Caco-2 (cell line): ENCODE measurements at regions not wholly inside any gene's neighbourhood (a gene's known extent, or its start where the extent isn't known, plus 50 kb on each side); places are given as distances from the start of the nearest gene placed in this dataset.

Experiments
- BruUV-seq: library from RNA; stranded (reverse); fragments of 400-500 nt; replicated peaks from 2 replicates; lab custom pipeline; 2021; lab: Mats Ljungman, UMichigan
- CTCF ChIA-PET: fragments of 300-600 bp; sonication (Branson Sonifier 250); formaldehyde crosslinking; loops from one replicate; lab custom pipeline; 2022; ENCODE audit warnings: antibody characterized with exemption; lab: Charles Lee
- POLR2A ChIA-PET: fragments of 300-600 bp; sonication (Branson Sonifier 250); formaldehyde crosslinking; loops from one replicate; lab custom pipeline; 2022; ENCODE audit warnings: antibody characterized with exemption; lab: Charles Lee
- DNase-seq, 2 experiments: peaks; one replicate each; pipeline versions ENCODE4 v3.0.0 to v3.0.0-alpha.2; 2020 to 2022
- H3K27me3 ChIP-seq: replicated peaks from 2 replicates; pipeline ENCODE4 v1.6.0; 2011; ENCODE audit warnings: low read length; ENCODE audit not compliant: control insufficient read depth, insufficient read depth
- H3K36me3 ChIP-seq: 2 replicates; pipeline ENCODE4 v1.5.1; 2011; ENCODE audit warnings: low read length; ENCODE audit not compliant: control insufficient read depth, insufficient read depth
- H3K4me1 ChIP-seq: fragments of 250-450 bp; sonication (Bioruptor Pico); 2 replicates; pipeline ENCODE4 v1.5.1; 2020; ENCODE audit warnings: mild to moderate bottlenecking
- H3K4me3 ChIP-seq: 2 replicates; pipeline ENCODE4 v1.5.1; 2011; ENCODE audit warnings: low read depth, mild to moderate bottlenecking, control low read depth, low read length
- H3K9me3 ChIP-seq: fragments of 250-450 bp; sonication (Bioruptor Pico); 2 replicates; pipeline ENCODE4 v1.5.1; 2020; ENCODE audit warnings: mild to moderate bottlenecking, moderate library complexity
- H3K27ac Mint-ChIP-seq: one replicate; pipeline ENCODE4 v1.8.0; 2022; ENCODE audit warnings: mixed read lengths; ENCODE audit not compliant: unreplicated experiment
- H3K27me3 Mint-ChIP-seq: one replicate; pipeline ENCODE4 v1.8.0; 2022; ENCODE audit warnings: mixed read lengths; ENCODE audit not compliant: insufficient read depth, unreplicated experiment
- H3K36me3 Mint-ChIP-seq: one replicate; pipeline ENCODE4 v1.8.0; 2022; ENCODE audit warnings: mild to moderate bottlenecking, mixed read lengths; ENCODE audit not compliant: insufficient read depth, unreplicated experiment
- H3K4me1 Mint-ChIP-seq: one replicate; pipeline ENCODE4 v1.8.0; 2022; ENCODE audit warnings: low read depth, mixed read lengths; ENCODE audit not compliant: unreplicated experiment
- H3K4me3 Mint-ChIP-seq: one replicate; pipeline ENCODE4 v1.8.0; 2022; ENCODE audit warnings: mild to moderate bottlenecking, moderate library complexity, mixed read lengths; ENCODE audit not compliant: unreplicated experiment
- H3K9me3 Mint-ChIP-seq: one replicate; pipeline ENCODE4 v1.8.0; 2022; ENCODE audit warnings: mixed read lengths; ENCODE audit not compliant: unreplicated experiment
- intact Hi-C: fragments of 100-400 bp; cut with micrococcal nuclease; formaldehyde crosslinking; loops from one replicate; pipeline ENCODE4 v1.10.0; 2022; ENCODE audit not compliant: unreplicated experiment
- TF ChIP-seq, protein P1 (sequence below), 2 experiments: fragments of 200-600 bp in 1 of 2; IDR thresholded peaks; 1 replicate in 1 of 2; 2 replicates in 1 of 2; pipeline versions ENCODE4 v1.5.1 to v1.8.0; 2011 to 2022; ENCODE audit warnings: antibody characterized with exemption in 1 of 2, control low read depth in 1 of 2, inconsistent platforms in 1 of 2, low read depth in 1 of 2, low read length in 1 of 2, mild to moderate bottlenecking in 1 of 2, moderate library complexity in 1 of 2; ENCODE audit not compliant: insufficient read depth in 1 of 2, severe bottlenecking in 1 of 2, unreplicated experiment in 1 of 2

DNA sequence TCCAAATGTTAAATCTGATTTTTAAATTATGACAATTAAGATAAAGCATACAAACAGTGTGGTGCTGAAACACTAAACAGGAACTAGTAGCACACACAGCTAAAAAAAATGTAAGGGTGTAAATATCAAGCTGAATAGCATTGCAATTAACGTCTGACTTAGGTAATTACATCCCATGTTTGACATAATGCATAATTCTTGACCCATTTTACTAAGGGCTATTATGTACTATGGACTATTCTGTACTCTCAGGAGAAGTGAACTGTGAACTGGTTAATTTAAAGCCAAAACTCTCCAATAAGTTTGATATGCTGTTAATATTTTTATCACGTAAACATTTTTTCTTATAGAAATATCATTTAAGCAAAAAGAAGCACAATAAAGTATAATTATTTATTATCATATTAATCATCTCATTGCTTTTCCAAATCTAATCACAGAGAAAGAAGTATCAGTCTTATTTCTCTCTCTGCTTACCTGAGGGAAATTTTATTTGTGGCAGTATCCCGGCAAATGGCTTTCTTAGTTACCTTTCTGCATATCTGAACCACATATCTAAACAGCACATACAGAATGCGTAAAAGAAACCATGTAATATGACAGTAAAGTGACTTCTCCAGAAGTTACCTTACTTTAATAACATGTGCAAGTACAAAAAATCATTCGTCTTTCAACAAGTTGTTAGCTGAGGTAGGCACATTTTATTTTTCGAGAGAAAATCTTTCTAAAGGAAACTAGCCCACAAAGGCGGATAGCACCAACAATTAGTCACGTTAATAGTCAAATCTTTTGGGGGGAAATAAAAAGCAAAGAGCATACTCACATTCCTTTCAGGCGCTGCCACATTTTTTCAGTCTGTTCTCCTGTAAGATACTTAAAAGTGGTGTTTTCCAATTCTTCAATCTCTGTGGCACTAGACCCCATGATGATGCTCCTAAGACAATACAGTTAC is 94.9 kb upstream of the PDE1A start:
- POLR2A ChIA-PET, result no interaction called here
- no peaks in the 10 kb centered on the region for H3K36me3 ChIP-seq
- Mint-ChIP-seq H3K36me3 (no peaks in the 10 kb centered on the region), H3K27ac (no peak overlapping the region), H3K4me1 (no peaks in the 10 kb centered on the region), H3K4me3 (no peak overlapping the region), H3K9me3 (no peaks in the 10 kb centered on the region), H3K27me3 (no peaks in the 10 kb centered on the region)
- H3K9me3 ChIP-seq, result no peaks in the 10 kb centered on the region
- no peak for DNase-seq
- H3K4me3 ChIP-seq, result no peak overlapping the region
- TF ChIP-seq, protein P1, sequence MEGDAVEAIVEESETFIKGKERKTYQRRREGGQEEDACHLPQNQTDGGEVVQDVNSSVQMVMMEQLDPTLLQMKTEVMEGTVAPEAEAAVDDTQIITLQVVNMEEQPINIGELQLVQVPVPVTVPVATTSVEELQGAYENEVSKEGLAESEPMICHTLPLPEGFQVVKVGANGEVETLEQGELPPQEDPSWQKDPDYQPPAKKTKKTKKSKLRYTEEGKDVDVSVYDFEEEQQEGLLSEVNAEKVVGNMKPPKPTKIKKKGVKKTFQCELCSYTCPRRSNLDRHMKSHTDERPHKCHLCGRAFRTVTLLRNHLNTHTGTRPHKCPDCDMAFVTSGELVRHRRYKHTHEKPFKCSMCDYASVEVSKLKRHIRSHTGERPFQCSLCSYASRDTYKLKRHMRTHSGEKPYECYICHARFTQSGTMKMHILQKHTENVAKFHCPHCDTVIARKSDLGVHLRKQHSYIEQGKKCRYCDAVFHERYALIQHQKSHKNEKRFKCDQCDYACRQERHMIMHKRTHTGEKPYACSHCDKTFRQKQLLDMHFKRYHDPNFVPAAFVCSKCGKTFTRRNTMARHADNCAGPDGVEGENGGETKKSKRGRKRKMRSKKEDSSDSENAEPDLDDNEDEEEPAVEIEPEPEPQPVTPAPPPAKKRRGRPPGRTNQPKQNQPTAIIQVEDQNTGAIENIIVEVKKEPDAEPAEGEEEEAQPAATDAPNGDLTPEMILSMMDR (IDR thresholded peaks at IDR 0.05; ENCODE audit: insufficient read depth in 1 of 2, low read depth in 1 of 2, low read length in 1 of 2, severe bottlenecking in 1 of 2, unreplicated experiment in 1 of 2), result no peak
- CTCF ChIA-PET, result no interaction called here
- no peaks in the 10 kb centered on the region for H3K4me1 ChIP-seq
- intact Hi-C loops, result no loop called here
- H3K27me3 ChIP-seq, result no peaks in the 10 kb centered on the region
- no TSS peak for BruUV-seq

GRCh38 chr2:182522405-182522896 is 95.6 kb upstream of the PDE1A start:
- no peaks in the 10 kb centered on the region for H3K9me3 Mint-ChIP-seq
- no peak for DNase-seq
- no peak overlapping the region for H3K27ac Mint-ChIP-seq
- no peaks in the 10 kb centered on the region for H3K4me1 Mint-ChIP-seq
- no peak overlapping the region for H3K4me3 Mint-ChIP-seq
- H3K36me3 ChIP-seq, result no peaks in the 10 kb centered on the region
- ChIA-PET CTCF (no interaction called here), POLR2A (no interaction called here)
- H3K4me3 ChIP-seq, result no peak overlapping the region
- no TSS peak for BruUV-seq
- H3K27me3 ChIP-seq, result no peaks in the 10 kb centered on the region
- H3K36me3 Mint-ChIP-seq, result no peaks in the 10 kb centered on the region
- no peaks in the 10 kb centered on the region for H3K9me3 ChIP-seq
- H3K4me1 ChIP-seq, result no peaks in the 10 kb centered on the region
- H3K27me3 Mint-ChIP-seq, result no peaks in the 10 kb centered on the region
- TF ChIP-seq, protein P1 (IDR thresholded peaks at IDR 0.05; ENCODE audit: insufficient read depth in 1 of 2, low read depth in 1 of 2, low read length in 1 of 2, severe bottlenecking in 1 of 2, unreplicated experiment in 1 of 2), result no peak
- intact Hi-C loops, result no loop called here

- Histone ChIP-seq H3K9me3 (no peaks in the 10 kb centered on the region), H3K4me1 (no peaks in the 10 kb centered on the region), H3K36me3 (no peaks in the 10 kb centered on the region), H3K4me3 (no peak overlapping the region), H3K27me3 (no peaks in the 10 kb centered on the region)
- Mint-ChIP-seq H3K4me1 (no peaks in the 10 kb centered on the region), H3K27ac (no peak overlapping the region), H3K4me3 (no peak overlapping the region), H3K36me3 (no peaks in the 10 kb centered on the region), H3K27me3 (no peaks in the 10 kb centered on the region), H3K9me3 (peaks cover 2% of the 10 kb centered on the region)
- TF ChIP-seq, protein P1 (IDR thresholded peaks at IDR 0.05; ENCODE audit: insufficient read depth in 1 of 2, low read depth in 1 of 2, low read length in 1 of 2, severe bottlenecking in 1 of 2, unreplicated experiment in 1 of 2), result no peak
- ChIA-PET CTCF (no interaction called here), POLR2A (no interaction called here)
- no peak for DNase-seq
- intact Hi-C loops, result no loop called here
- no TSS peak for BruUV-seq
These were observed 96.2 kb upstream of the PDE1A start for GRCh38 chr2:182522972-182523473.
